H1 (cell line): ENCODE measurements at regions not wholly inside any gene's neighbourhood (a gene's known extent, or its start where the extent isn't known, plus 50 kb on each side); places are given as distances from the start of the nearest gene placed in this dataset.

ENCODE experiments used
- CTCF ChIA-PET: fragments of 300-600 bp; sonication (Branson Sonifier 250); formaldehyde crosslinking; loops from one replicate; lab custom pipeline; 2021; ENCODE audit not compliant: partially characterized antibody; lab: Charles Lee
- POLR2A ChIA-PET: fragments of 300-600 bp; sonication (Branson Sonifier 250); formaldehyde crosslinking; loops from one replicate; lab custom pipeline; 2021; ENCODE audit warnings: inconsistent platforms; ENCODE audit not compliant: partially characterized antibody; lab: Charles Lee
- DNase-seq, 2 experiments: peaks; one replicate each; pipeline versions ENCODE4 v3.0.0 to v3.0.0-alpha.2; 2010 to 2022; ENCODE audit warnings: low spot score in 2 of 2, low read depth in 1 of 2, mixed read lengths in 1 of 2
- FAIRE-seq: peaks from 2 replicates; lab custom pipeline; 2011; peaks lifted over from hg19 to GRCh38; lab: Jason Lieb, UNC
- H2AFZ ChIP-seq: 2 replicates; pipeline ENCODE4 v1.8.1; 2012; ENCODE audit warnings: low read length, inconsistent platforms
- H2AK5ac ChIP-seq: 2 replicates; pipeline ENCODE4 v1.6.1; 2013; ENCODE audit warnings: low read depth, low read length
- H2BK120ac ChIP-seq: replicated peaks from 2 replicates; pipeline ENCODE3; 2013; ENCODE audit warnings: low read depth, low read length, inconsistent platforms
- H2BK12ac ChIP-seq: 2 replicates; pipeline ENCODE4 v1.6.1; 2013; ENCODE audit warnings: low read depth, low read length
- H2BK15ac ChIP-seq: 2 replicates; pipeline ENCODE4 v1.6.1; 2013; ENCODE audit warnings: low read length
- H2BK20ac ChIP-seq: 2 replicates; pipeline ENCODE4 v1.6.1; 2013; ENCODE audit warnings: low read length
- H2BK5ac ChIP-seq: 2 replicates; pipeline ENCODE4 v1.6.1; 2013; ENCODE audit warnings: low read depth, low read length
- H3K14ac ChIP-seq: 2 replicates; pipeline ENCODE4 v1.6.1; 2013; ENCODE audit warnings: inconsistent platforms; ENCODE audit not compliant: insufficient read length
- H3K18ac ChIP-seq: 2 replicates; pipeline ENCODE4 v1.6.1; 2013; ENCODE audit warnings: low read length; ENCODE audit errors: extremely low read depth
- H3K23ac ChIP-seq: 2 replicates; pipeline ENCODE4 v1.6.1; 2013; ENCODE audit warnings: inconsistent platforms; ENCODE audit not compliant: insufficient read length
- H3K23me2 ChIP-seq: 2 replicates; pipeline ENCODE4 v1.6.1; 2013; ENCODE audit warnings: low read depth, low read length
- H3K27ac ChIP-seq: 2 replicates; pipeline ENCODE4 v1.6.1; 2011; ENCODE audit warnings: low read depth, low read length, inconsistent platforms
- H3K27me3 ChIP-seq, 4 experiments: replicated peaks in 1 of 4; 1 replicate in 1 of 4; 2 replicates in 3 of 4; pipeline versions ENCODE4 v1.6.1 to v1.8.1; 2011 to 2013; ENCODE audit warnings: low read length in 3 of 4, mild to moderate bottlenecking in 3 of 4, inconsistent platforms in 2 of 4, mixed read lengths in 2 of 4, moderate library complexity in 1 of 4; ENCODE audit not compliant: control insufficient read depth in 3 of 4, insufficient read depth in 3 of 4; ENCODE audit errors: extremely low read depth in 1 of 4
- H3K36me3 ChIP-seq, 4 experiments: 2 replicates each; pipeline versions ENCODE4 v1.6.1 to v1.8.1; 2011 to 2013; ENCODE audit warnings: mild to moderate bottlenecking in 4 of 4, low read length in 3 of 4, moderate library complexity in 2 of 4, control low read depth in 1 of 4, inconsistent platforms in 1 of 4; ENCODE audit not compliant: insufficient read depth in 4 of 4, control insufficient read depth in 2 of 4
- H3K4ac ChIP-seq: replicated peaks from 2 replicates; pipeline ENCODE3; 2013; ENCODE audit warnings: low read length, low read depth, mixed read lengths, inconsistent platforms; ENCODE audit not compliant: insufficient read length
- H3K4me1 ChIP-seq, 4 experiments: replicated peaks in 1 of 4; 1 replicate in 1 of 4; 2 replicates in 3 of 4; pipeline versions ENCODE4 v1.6.1 to v1.8.1; 2011 to 2013; ENCODE audit warnings: low read length in 3 of 4, inconsistent platforms in 2 of 4, mixed read lengths in 1 of 4; ENCODE audit not compliant: insufficient read depth in 4 of 4, control insufficient read depth in 3 of 4
- H3K4me2 ChIP-seq, 2 experiments: 2 replicates each; pipeline versions ENCODE4 v1.6.1 to v1.8.1; 2011 to 2013; ENCODE audit warnings: low read depth in 2 of 2, low read length in 2 of 2, control low read depth in 1 of 2, inconsistent platforms in 1 of 2, mild to moderate bottlenecking in 1 of 2; ENCODE audit not compliant: insufficient read depth in 1 of 2
- H3K4me3 ChIP-seq, 4 experiments: fragments of 200-600, 300-600 bp in 1 of 4; sonication (generic), shearing (Covaris generic), sonication (Bioruptor Twin) in 1 of 4; 2 replicates each; pipeline versions ENCODE4 v1.5.1 to v1.8.1; 2011 to 2016; ENCODE audit warnings: low read length in 4 of 4, low read depth in 3 of 4, control low read depth in 2 of 4, inconsistent platforms in 2 of 4, mild to moderate bottlenecking in 2 of 4, mixed read lengths in 1 of 4, moderate library complexity in 1 of 4; ENCODE audit not compliant: insufficient read depth in 2 of 4; ENCODE audit errors: extremely low read depth in 1 of 4
- H3K56ac ChIP-seq: replicated peaks from 2 replicates; pipeline ENCODE3; 2013; ENCODE audit warnings: low read depth, mild to moderate bottlenecking, mixed read lengths, low read length, inconsistent platforms; ENCODE audit not compliant: insufficient read length
- H3K79me1 ChIP-seq: 2 replicates; pipeline ENCODE4 v1.6.1; 2013; ENCODE audit warnings: low read depth, low read length, control low read depth
- H3K79me2 ChIP-seq, 2 experiments: 2 replicates each; pipeline versions ENCODE4 v1.6.1 to v1.8.1; 2012 to 2013; ENCODE audit warnings: low read length in 2 of 2, mild to moderate bottlenecking in 2 of 2, inconsistent platforms in 1 of 2; ENCODE audit not compliant: insufficient read depth in 2 of 2, control insufficient read depth in 1 of 2
- H3K9ac ChIP-seq, 4 experiments: replicated peaks in 1 of 4; 1 replicate in 1 of 4; 2 replicates in 3 of 4; pipeline versions ENCODE4 v1.6.1 to v1.8.1; 2011 to 2013; ENCODE audit warnings: low read depth in 3 of 4, low read length in 3 of 4, control low read depth in 2 of 4, mild to moderate bottlenecking in 2 of 4, moderate library complexity in 2 of 4, inconsistent platforms in 1 of 4; ENCODE audit errors: extremely low read depth in 1 of 4
- H3K9me3 ChIP-seq, 2 experiments: 2 replicates each; pipeline versions ENCODE4 v1.6.1 to v1.8.1; 2012 to 2013; ENCODE audit warnings: mild to moderate bottlenecking in 2 of 2, moderate library complexity in 2 of 2, control low read depth in 1 of 2, inconsistent platforms in 1 of 2, low read depth in 1 of 2, low read length in 1 of 2, mixed read lengths in 1 of 2; ENCODE audit not compliant: insufficient read depth in 2 of 2
- H4K20me1 ChIP-seq, 2 experiments: replicated peaks in 1 of 2; 2 replicates each; pipeline versions ENCODE3 to v1.8.1; 2011 to 2013; ENCODE audit warnings: inconsistent platforms in 2 of 2, low read length in 2 of 2, mild to moderate bottlenecking in 1 of 2; ENCODE audit not compliant: insufficient read depth in 2 of 2, control insufficient read depth in 1 of 2
- H4K5ac ChIP-seq: 2 replicates; pipeline ENCODE4 v1.6.1; 2013; ENCODE audit warnings: low read length, low read depth, mixed read lengths, inconsistent platforms; ENCODE audit not compliant: insufficient read length
- H4K8ac ChIP-seq: 2 replicates; pipeline ENCODE4 v1.8.0; 2013; ENCODE audit warnings: mild to moderate bottlenecking, moderate library complexity, low read length, inconsistent platforms; ENCODE audit not compliant: insufficient read depth; ENCODE audit errors: extremely low read depth
- H4K91ac ChIP-seq: replicated peaks from 2 replicates; pipeline ENCODE3; 2013; ENCODE audit warnings: low read length, mixed read lengths, inconsistent platforms; ENCODE audit not compliant: insufficient read length
- CBX5 ChIP-seq: fragments of 300-800, 300-1000 bp; sonication (generic); IDR thresholded peaks from 2 replicates; pipeline ENCODE4 v1.7.1; 2016; ENCODE audit warnings: antibody characterized with exemption, low read length, low read depth
- CBX8 ChIP-seq: fragments of 300-800, 300-1000 bp; sonication (generic); IDR thresholded peaks from 2 replicates; pipeline ENCODE4 v1.7.1; 2016; ENCODE audit warnings: low read depth, low read length, borderline replicate concordance
- GTF2F1 ChIP-seq: IDR thresholded peaks from 2 replicates; pipeline ENCODE4 v1.6.1; 2012; ENCODE audit warnings: low read depth, low read length, improper control_type of control experiment, borderline replicate concordance
- RNF2 ChIP-seq: fragments of 200-900, 300-1000 bp; sonication (generic); IDR thresholded peaks from 2 replicates; pipeline ENCODE4 v1.7.1; 2016; ENCODE audit warnings: borderline replicate concordance, low read depth, mild to moderate bottlenecking, antibody characterized with exemption, low read length; ENCODE audit not compliant: poor library complexity, severe bottlenecking; ENCODE audit errors: missing control alignments
- RXRA ChIP-seq: IDR thresholded peaks from 2 replicates; pipeline ENCODE4 v1.6.1; 2011; ENCODE audit warnings: low read depth, mild to moderate bottlenecking, low read length, moderate library complexity; ENCODE audit not compliant: insufficient read depth
- WGBS, 2 experiments: shearing (Covaris generic) in 1 of 2; methylation state at CpG; one replicate each; pipeline versions ENCODE4 v1.1.6 to v1.1.7; 2013 to 2015; ENCODE audit warnings: low lambda C conversion rate in 2 of 2, mixed read lengths in 2 of 2, inconsistent platforms in 1 of 2, low coverage in 1 of 2, missing lambda C conversion rate in 1 of 2; ENCODE audit not compliant: insufficient replicate concordance in 2 of 2, insufficient coverage in 1 of 2, insufficient read length in 1 of 2; ENCODE audit errors: extremely low coverage in 1 of 2, missing lambda C conversion rate in 1 of 2; 5-methylcytosine and 5-hydroxymethylcytosine counted together

- H3K23ac ChIP-seq, result no peak overlapping the region
Measured at GRCh38 chr6:94401311-94401710, 982.0 kb upstream of the EPHA7 start.

More at GRCh38 chr6:94401311-94401710, 982.0 kb upstream of the EPHA7 start:
- Histone ChIP-seq H3K9me3 (no peaks in the 10 kb centered on the region), H3K27ac (no peak overlapping the region), H3K4me2 (no peak overlapping the region), H4K5ac (no peak overlapping the region), H3K79me2 (no peaks in the 10 kb centered on the region), H3K18ac (no peak overlapping the region), H4K8ac (no peak overlapping the region), H3K27me3 (no peaks in the 10 kb centered on the region), H4K91ac (no peak overlapping the region), H2AK5ac (no peak overlapping the region), H3K9ac (no peak overlapping the region; a peak in 1 of 7 replicates), H4K20me1 (no peaks in the 10 kb centered on the region), H3K56ac (no peak overlapping the region), H2BK120ac (no peak overlapping the region), H2BK20ac (no peak overlapping the region), H2BK12ac (no peak overlapping the region), H3K36me3 (no peaks in the 10 kb centered on the region), H2AFZ (no peak overlapping the region), H2BK5ac (no peak overlapping the region), H3K79me1 (no peaks in the 10 kb centered on the region), H3K4me3 (no peak overlapping the region), H3K14ac (no peak overlapping the region), H3K23me2 (no peaks in the 10 kb centered on the region; the same call in 1 of the 2 replicates), H3K4me1 (no peaks in the 10 kb centered on the region), H3K4ac (no peak overlapping the region), H2BK15ac (no peak overlapping the region)
- DNase-seq (no peak), FAIRE-seq (no peak)
- CTCF ChIA-PET, result interaction anchor here (0.8 kb wide), 1 partner anchor 10 kb away, joined by 4 read pairs; no protein-coding TSS in a partner anchor
- TF ChIP-seq RXRA, result no peak
- TF ChIP-seq CBX8, result no peak
- no peak for TF ChIP-seq CBX5
- TF ChIP-seq RNF2, result no peak
- no peak for TF ChIP-seq GTF2F1
- WGBS, 2 experiments, result 63% methylated on average over 3 of the region's 3 CpGs; no CpG with 5 or more reads in 1 of the 2 experiments
- POLR2A ChIA-PET, result no interaction called here
